PC-3 (cell line): ENCODE measurements at regions not wholly inside any gene's neighbourhood (a gene's known extent, or its start where the extent isn't known, plus 50 kb on each side); places are given as distances from the start of the nearest gene placed in this dataset.

ENCODE experiments used
- EZH2 ChIP-seq: fragments of 300-600 bp; sonication (generic); IDR thresholded peaks from one replicate; pipeline ENCODE4 v1.6.1; 2017; ENCODE audit warnings: antibody characterized with exemption, mild to moderate bottlenecking, low read length; ENCODE audit not compliant: unreplicated experiment
- EZH2phosphoT487 ChIP-seq: fragments of 300-600 bp; sonication (generic); IDR thresholded peaks from 2 replicates; pipeline ENCODE4 v1.6.1; 2018; ENCODE audit warnings: mild to moderate bottlenecking, antibody characterized with exemption, low read length, borderline replicate concordance
- TF ChIP-seq, protein P1 (sequence below): fragments of 300-600 bp; sonication (generic); conservative IDR thresholded peaks from 2 replicates; pipeline ENCODE4 v1.5.1; 2017; ENCODE audit warnings: antibody characterized with exemption, low read depth, mild to moderate bottlenecking, low read length

DNA sequence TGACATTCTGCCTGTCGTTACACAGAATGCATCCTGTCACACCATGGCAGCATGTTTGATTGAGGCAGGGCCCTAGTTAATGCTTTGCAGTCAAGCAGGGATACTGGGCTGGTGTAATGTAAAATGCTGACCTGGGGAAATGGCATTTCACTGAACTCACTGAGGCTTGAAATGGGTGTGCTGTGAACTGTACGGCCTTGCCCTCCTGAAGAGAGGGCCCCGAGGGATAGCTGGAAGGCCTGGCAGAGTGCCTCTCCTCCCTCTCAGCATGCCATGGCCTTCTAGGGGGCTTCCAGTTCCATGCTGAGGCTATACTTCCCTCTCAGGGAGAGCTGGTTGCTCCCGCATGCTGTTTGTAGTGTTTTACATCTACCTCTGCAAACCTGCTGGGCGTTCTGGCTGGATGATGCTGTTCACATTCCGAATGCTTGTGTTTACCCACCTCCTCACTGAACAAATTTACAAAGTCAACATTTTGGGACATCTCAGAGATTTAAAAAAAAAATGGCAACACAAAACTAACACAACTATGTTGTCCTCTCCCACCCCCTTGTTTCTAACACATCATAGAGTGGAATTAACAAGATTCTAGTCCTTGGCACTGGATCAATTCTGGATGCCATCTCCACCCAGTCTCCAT is 416.7 kb upstream of the CADM1 start:
- TF ChIP-seq, protein P1, sequence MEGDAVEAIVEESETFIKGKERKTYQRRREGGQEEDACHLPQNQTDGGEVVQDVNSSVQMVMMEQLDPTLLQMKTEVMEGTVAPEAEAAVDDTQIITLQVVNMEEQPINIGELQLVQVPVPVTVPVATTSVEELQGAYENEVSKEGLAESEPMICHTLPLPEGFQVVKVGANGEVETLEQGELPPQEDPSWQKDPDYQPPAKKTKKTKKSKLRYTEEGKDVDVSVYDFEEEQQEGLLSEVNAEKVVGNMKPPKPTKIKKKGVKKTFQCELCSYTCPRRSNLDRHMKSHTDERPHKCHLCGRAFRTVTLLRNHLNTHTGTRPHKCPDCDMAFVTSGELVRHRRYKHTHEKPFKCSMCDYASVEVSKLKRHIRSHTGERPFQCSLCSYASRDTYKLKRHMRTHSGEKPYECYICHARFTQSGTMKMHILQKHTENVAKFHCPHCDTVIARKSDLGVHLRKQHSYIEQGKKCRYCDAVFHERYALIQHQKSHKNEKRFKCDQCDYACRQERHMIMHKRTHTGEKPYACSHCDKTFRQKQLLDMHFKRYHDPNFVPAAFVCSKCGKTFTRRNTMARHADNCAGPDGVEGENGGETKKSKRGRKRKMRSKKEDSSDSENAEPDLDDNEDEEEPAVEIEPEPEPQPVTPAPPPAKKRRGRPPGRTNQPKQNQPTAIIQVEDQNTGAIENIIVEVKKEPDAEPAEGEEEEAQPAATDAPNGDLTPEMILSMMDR = no peak
- TF ChIP-seq EZH2phosphoT487 (no peak), EZH2 (no peak)
